Gastroesophageal sphincter (tissue), 3 donors: ENCODE measurements at regions not wholly inside any gene's neighbourhood (a gene's known extent, or its start where the extent isn't known, plus 50 kb on each side); places are given as distances from the start of the nearest gene placed in this dataset.

ENCODE experiments used
- CTCF ChIP-seq, 4 experiments: fragments of 200-600 bp in 2 of 4; fragments of 450-650 bp in 2 of 4; sonication (generic) in 1 of 4; IDR thresholded peaks; one replicate each; pipeline ENCODE4 v1.5.1; 2017 to 2019; ENCODE audit warnings: antibody characterized with exemption in 4 of 4, mild to moderate bottlenecking in 2 of 4, moderate library complexity in 2 of 4
- EP300 ChIP-seq: sonication (generic); formaldehyde crosslinking; IDR thresholded peaks from one replicate; pipeline ENCODE4 v1.6.1; 2017; ENCODE audit warnings: antibody characterized with exemption, mild to moderate bottlenecking
- POLR2A ChIP-seq, 2 donors: fragments of 450-650 bp; IDR thresholded peaks; one replicate each; pipeline ENCODE4 v1.6.1; 2017; ENCODE audit warnings: antibody characterized with exemption in 2 of 2, mild to moderate bottlenecking in 2 of 2, moderate library complexity in 1 of 2
- POLR2AphosphoS5 ChIP-seq: sonication (generic); formaldehyde crosslinking; IDR thresholded peaks from one replicate; pipeline ENCODE4 v1.6.1; 2017; ENCODE audit warnings: antibody characterized with exemption

- no peak for TF ChIP-seq POLR2A (IDR thresholded peaks at IDR 0.05)
- no peak for TF ChIP-seq CTCF (IDR thresholded peaks at IDR 0.05)
- no peak for TF ChIP-seq POLR2AphosphoS5
- no peak for TF ChIP-seq EP300
Measured at GRCh38 chr7:87004956-87005355, 54.5 kb downstream of the ELAPOR2 start.
